Endothelial cell (in vitro differentiated cells): ENCODE measurements at regions not wholly inside any gene's neighbourhood (a gene's known extent, or its start where the extent isn't known, plus 50 kb on each side); places are given as distances from the start of the nearest gene placed in this dataset.

ENCODE experiments used
- DNase-seq: peaks from one replicate; pipeline ENCODE4 v3.0.0; 2021; ENCODE audit warnings: low spot score
- H3K27ac Mint-ChIP-seq: one replicate; pipeline ENCODE4 v1.8.0; 2021; ENCODE audit warnings: mixed read lengths, inconsistent platforms; ENCODE audit not compliant: unreplicated experiment
- H3K27me3 Mint-ChIP-seq: one replicate; pipeline ENCODE4 v1.8.0; 2021; ENCODE audit warnings: mild to moderate bottlenecking, moderate library complexity, mixed read lengths, inconsistent platforms; ENCODE audit not compliant: unreplicated experiment
- H3K36me3 Mint-ChIP-seq: one replicate; pipeline ENCODE4 v1.8.0; 2021; ENCODE audit warnings: mild to moderate bottlenecking, low read depth, mixed read lengths, inconsistent platforms; ENCODE audit not compliant: unreplicated experiment
- H3K4me1 Mint-ChIP-seq: one replicate; pipeline ENCODE4 v1.8.0; 2021; ENCODE audit warnings: mild to moderate bottlenecking, mixed read lengths, inconsistent platforms; ENCODE audit not compliant: unreplicated experiment
- H3K4me3 Mint-ChIP-seq: one replicate; pipeline ENCODE4 v1.8.0; 2021; ENCODE audit warnings: mild to moderate bottlenecking, mixed read lengths, inconsistent platforms; ENCODE audit not compliant: unreplicated experiment
- H3K9me3 Mint-ChIP-seq: one replicate; pipeline ENCODE4 v1.8.0; 2021; ENCODE audit warnings: mixed read lengths, inconsistent platforms; ENCODE audit not compliant: unreplicated experiment
- CTCF ChIP-seq: fragments of 200-600 bp; sonication (generic); IDR thresholded peaks from one replicate; pipeline ENCODE4 v1.5.0; 2021; ENCODE audit warnings: antibody characterized with exemption; ENCODE audit not compliant: unreplicated experiment

- no peak for TF ChIP-seq CTCF
Observed at GRCh38 chr3:78275420-78275852, 1235.5 kb downstream of the ROBO2 start.

DNA sequence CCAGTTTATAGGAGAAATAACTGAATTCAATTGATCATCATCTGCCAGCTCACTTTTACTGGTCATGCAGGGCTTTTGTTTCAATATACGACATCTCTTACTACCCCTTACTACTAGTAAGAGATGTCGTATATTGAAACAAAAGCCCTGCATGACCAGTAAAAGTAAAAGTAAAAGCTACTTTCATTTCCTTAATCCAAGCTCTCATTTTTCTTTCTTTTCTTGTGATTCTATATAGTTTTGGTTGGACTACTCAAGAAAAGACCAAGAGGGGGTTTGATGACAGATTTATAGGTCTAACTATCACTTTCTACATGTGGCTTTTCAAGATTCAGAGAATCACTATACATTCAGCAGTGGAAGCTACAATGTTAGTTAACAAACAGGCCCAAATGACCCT is 1237.3 kb downstream of the ROBO2 start:
- Mint-ChIP-seq H3K36me3 (no peaks in the 10 kb centered on the region), H3K4me3 (no peak overlapping the region), H3K4me1 (no peaks in the 10 kb centered on the region), H3K27me3 (no peaks in the 10 kb centered on the region), H3K27ac (no peak overlapping the region), H3K9me3 (no peaks in the 10 kb centered on the region)
- no peak for DNase-seq
- no peak for TF ChIP-seq CTCF

More at GRCh38 chr3:78275420-78275852, 1235.5 kb downstream of the ROBO2 start:
- no peaks in the 10 kb centered on the region for H3K9me3 Mint-ChIP-seq
- no peak overlapping the region for H3K4me3 Mint-ChIP-seq
- H3K27ac Mint-ChIP-seq, result no peak overlapping the region
- no peaks in the 10 kb centered on the region for H3K4me1 Mint-ChIP-seq
- no peaks in the 10 kb centered on the region for H3K36me3 Mint-ChIP-seq
- H3K27me3 Mint-ChIP-seq, result no peaks in the 10 kb centered on the region
- DNase-seq, result no peak

GRCh38 chr3:78277801-78278200 is 1237.9 kb downstream of the ROBO2 start:
- no peak overlapping the region for H3K4me3 Mint-ChIP-seq
- no peak overlapping the region for H3K27ac Mint-ChIP-seq
- DNase-seq, result no peak
- H3K27me3 Mint-ChIP-seq, result no peaks in the 10 kb centered on the region
- no peaks in the 10 kb centered on the region for H3K9me3 Mint-ChIP-seq
- TF ChIP-seq CTCF, result no peak
- H3K36me3 Mint-ChIP-seq, result no peaks in the 10 kb centered on the region
- H3K4me1 Mint-ChIP-seq, result no peaks in the 10 kb centered on the region

- no peak for DNase-seq
- Mint-ChIP-seq H3K36me3 (no peaks in the 10 kb centered on the region), H3K27me3 (no peaks in the 10 kb centered on the region), H3K4me3 (no peak overlapping the region), H3K27ac (no peak overlapping the region), H3K9me3 (no peaks in the 10 kb centered on the region), H3K4me1 (no peaks in the 10 kb centered on the region)
- no peak for TF ChIP-seq CTCF
Observed at GRCh38 chr3:78279091-78279490, 1239.2 kb downstream of the ROBO2 start.

DNA sequence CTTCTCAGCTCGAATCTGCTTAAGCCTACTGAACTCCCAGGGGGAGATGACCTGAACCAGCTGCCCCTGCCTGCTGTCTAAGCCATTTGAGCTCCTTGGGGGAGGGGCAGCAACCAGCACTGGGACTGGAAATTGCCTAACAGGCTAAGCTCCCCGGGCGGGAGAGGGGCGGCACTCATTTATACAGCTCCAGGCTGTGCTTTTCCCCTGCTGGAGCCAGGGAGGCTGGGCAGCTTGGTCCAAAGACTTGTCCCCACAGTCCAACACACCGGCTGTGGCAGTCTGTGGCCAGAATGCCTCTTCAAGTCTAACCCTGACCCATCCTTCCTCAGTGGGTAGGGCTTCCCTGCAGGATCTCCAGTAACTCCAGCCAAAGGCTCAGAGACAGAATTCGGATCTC is 1241.5 kb downstream of the ROBO2 start:
- Mint-ChIP-seq H3K9me3 (no peaks in the 10 kb centered on the region), H3K27ac (no peak overlapping the region), H3K4me1 (no peaks in the 10 kb centered on the region), H3K27me3 (no peaks in the 10 kb centered on the region), H3K36me3 (no peaks in the 10 kb centered on the region), H3K4me3 (no peak overlapping the region)
- no peak for TF ChIP-seq CTCF
- DNase-seq, result no peak
